WERI-Rb-1 (cell line): ENCODE measurements at regions not wholly inside any gene's neighbourhood (a gene's known extent, or its start where the extent isn't known, plus 50 kb on each side); places are given as distances from the start of the nearest gene placed in this dataset.
A peak's percentile ranks its signal among the peaks of the same experiment; 100 is the strongest.

Experiments
- DNase-seq: peaks from one replicate; pipeline ENCODE4 v3.0.0-alpha.2; 2020
- H3K27ac ChIP-seq: fragments of 250-450 bp; sonication (Bioruptor Pico); 2 replicates; pipeline ENCODE4 v1.5.1; 2020; ENCODE audit warnings: mild to moderate bottlenecking, moderate library complexity
- H3K27me3 ChIP-seq: fragments of 250-450 bp; sonication (Bioruptor Pico); 2 replicates; pipeline ENCODE4 v1.5.1; 2021; ENCODE audit warnings: mild to moderate bottlenecking, low read depth, moderate library complexity; ENCODE audit not compliant: insufficient read depth, severe bottlenecking
- H3K36me3 ChIP-seq: fragments of 250-450 bp; sonication (Bioruptor Pico); 2 replicates; pipeline ENCODE4 v1.5.1; 2020; ENCODE audit warnings: mild to moderate bottlenecking, moderate library complexity
- H3K4me3 ChIP-seq: 2 replicates; pipeline ENCODE4 v1.5.1; 2011; ENCODE audit warnings: low read depth, mild to moderate bottlenecking, control low read depth, low read length
- H3K9me3 ChIP-seq: fragments of 250-450 bp; sonication (Bioruptor Pico); 2 replicates; pipeline ENCODE4 v1.5.1; 2021; ENCODE audit warnings: mild to moderate bottlenecking, moderate library complexity; ENCODE audit not compliant: severe bottlenecking
- TF ChIP-seq, protein P1 (sequence below): IDR thresholded peaks from 2 replicates; pipeline ENCODE4 v1.5.1; 2011; ENCODE audit warnings: low read depth, mild to moderate bottlenecking, control low read depth, inconsistent platforms, low read length

DNA sequence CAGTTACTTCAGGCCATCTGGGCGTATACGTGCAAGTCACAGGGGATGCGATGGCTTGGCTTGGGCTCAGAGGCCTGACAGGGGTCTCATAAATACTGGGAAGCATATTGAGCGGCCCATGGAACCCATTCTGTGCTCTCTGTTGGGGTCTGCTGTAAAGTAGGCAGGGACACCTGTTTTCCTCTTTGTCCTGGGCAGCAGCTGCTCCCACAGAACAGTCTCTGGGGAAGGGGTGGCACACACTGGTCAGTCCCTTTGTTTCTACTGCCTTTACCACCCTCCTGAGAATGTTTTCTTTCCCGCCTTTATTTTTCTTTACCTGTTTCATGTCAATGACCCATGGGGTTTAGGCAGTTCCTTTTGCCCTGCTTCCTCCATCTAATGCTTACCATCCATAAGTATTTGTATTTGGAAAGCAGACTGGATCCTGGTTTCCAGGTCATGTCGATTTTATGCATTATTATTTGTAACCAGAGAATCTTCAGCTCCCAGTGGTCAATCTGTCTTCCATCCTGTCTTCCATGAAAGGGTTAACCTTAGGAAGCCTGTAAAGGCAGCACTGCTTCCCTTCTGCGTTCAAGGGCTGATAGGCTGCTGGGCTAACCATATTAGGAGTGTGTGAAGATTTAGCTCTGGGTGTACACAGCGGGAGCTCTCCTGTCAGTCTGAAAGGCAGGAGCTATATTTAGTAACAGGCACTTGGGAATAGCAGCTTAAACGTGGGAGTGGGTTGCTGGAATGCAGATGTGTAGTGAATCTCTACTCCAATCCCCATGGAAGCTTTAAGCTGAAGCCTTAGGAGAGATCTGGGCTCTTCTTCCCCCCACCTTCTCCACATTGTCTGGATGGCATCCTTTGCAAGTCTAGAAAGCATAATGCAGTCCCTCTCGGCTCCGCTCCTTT lies 124.0 kb downstream of the DYRK2 start:
- Histone ChIP-seq H3K9me3 (no peaks in the 10 kb centered on the region), H3K36me3 (no peaks in the 10 kb centered on the region), H3K27ac (no peak overlapping the region), H3K27me3 (no peaks in the 10 kb centered on the region), H3K4me3 (no peak overlapping the region)
- DNase-seq = peak; percentile 57
- TF ChIP-seq, protein P1, sequence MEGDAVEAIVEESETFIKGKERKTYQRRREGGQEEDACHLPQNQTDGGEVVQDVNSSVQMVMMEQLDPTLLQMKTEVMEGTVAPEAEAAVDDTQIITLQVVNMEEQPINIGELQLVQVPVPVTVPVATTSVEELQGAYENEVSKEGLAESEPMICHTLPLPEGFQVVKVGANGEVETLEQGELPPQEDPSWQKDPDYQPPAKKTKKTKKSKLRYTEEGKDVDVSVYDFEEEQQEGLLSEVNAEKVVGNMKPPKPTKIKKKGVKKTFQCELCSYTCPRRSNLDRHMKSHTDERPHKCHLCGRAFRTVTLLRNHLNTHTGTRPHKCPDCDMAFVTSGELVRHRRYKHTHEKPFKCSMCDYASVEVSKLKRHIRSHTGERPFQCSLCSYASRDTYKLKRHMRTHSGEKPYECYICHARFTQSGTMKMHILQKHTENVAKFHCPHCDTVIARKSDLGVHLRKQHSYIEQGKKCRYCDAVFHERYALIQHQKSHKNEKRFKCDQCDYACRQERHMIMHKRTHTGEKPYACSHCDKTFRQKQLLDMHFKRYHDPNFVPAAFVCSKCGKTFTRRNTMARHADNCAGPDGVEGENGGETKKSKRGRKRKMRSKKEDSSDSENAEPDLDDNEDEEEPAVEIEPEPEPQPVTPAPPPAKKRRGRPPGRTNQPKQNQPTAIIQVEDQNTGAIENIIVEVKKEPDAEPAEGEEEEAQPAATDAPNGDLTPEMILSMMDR = no peak

DNA sequence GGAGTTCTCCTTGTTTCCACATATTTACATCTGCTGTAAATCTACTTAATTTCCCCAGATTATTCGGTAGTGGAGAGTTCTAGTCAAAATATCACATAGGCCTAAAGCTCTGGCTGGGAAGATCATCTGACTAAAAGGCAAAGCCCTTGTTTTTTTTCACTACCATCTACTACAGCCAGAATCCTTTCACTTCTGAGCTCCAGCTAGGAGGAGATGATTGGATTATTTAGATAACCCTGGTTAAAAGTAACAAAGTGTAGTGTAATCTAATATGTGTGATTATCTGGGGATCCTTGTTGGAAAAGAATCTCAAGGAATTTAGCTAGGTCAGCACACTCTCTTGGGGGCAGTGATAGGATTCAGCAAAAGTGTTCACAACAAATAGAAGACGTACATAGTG lies 125.4 kb downstream of the DYRK2 start:
- no peaks in the 10 kb centered on the region for H3K36me3 ChIP-seq
- H3K27ac ChIP-seq = no peak overlapping the region
- H3K4me3 ChIP-seq = no peak overlapping the region
- no peak for DNase-seq
- TF ChIP-seq, protein P1 = no peak
- no peaks in the 10 kb centered on the region for H3K27me3 ChIP-seq
- H3K9me3 ChIP-seq = no peaks in the 10 kb centered on the region

DNA sequence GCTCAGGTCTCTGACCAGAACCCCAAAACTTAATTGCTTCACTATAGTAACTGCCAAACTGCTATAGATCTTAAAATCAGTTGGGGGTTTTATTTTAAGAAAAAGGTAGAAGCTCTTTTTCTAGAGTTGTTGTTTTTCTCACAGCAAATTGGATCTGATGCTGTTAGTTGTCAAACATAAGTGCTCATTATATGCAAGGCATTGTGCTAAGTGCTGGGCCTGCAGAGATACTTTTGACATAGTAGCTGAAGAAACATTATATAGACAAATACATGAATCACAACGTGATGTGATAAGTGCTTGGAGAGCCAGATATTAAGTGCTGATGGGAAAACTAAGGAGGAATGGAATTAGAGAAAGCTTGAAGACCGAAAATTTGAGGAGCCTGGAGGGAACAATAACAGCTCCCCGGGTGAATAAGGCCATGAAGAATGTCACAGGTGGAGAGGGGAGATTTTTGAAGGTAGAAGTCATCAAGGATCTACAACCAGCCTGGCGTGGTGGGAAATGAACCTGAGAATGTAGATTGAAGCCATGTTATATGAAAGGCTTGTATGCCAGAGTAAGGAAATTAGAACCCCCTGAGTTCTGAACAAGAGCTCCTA lies 126.5 kb downstream of the DYRK2 start:
- H3K27ac ChIP-seq = no peak overlapping the region
- TF ChIP-seq, protein P1 = no peak
- H3K27me3 ChIP-seq = no peaks in the 10 kb centered on the region
- H3K9me3 ChIP-seq = no peaks in the 10 kb centered on the region
- no peak overlapping the region for H3K4me3 ChIP-seq
- DNase-seq = no peak
- H3K36me3 ChIP-seq = no peaks in the 10 kb centered on the region

DNA sequence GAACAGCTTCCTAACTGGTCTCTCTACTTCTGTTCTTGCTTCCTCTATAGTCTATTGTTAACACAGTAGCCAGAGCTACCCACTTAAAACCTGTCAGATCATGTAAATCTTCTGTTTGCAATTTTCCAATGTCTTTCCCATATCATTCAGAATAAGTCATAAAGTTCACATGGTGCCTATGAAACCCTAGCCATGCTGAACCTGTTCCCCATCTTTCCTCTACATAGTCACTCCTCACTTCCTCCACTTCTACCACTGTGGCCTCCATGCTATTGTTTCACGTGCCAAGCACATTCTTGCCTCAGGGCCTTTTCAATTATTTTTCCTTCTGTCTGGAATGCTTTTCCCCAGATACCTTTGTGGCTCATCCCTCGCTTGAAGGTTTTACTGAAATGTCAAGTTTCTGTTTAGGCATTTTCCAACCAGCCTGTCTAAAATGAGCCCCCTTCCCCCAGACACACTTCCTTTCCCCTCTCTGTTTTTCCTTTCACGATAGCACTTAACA lies 132.1 kb downstream of the DYRK2 start:
- Histone ChIP-seq H3K4me3 (no peak overlapping the region), H3K27ac (no peak overlapping the region), H3K27me3 (no peaks in the 10 kb centered on the region), H3K36me3 (no peaks in the 10 kb centered on the region), H3K9me3 (no peaks in the 10 kb centered on the region)
- no peak for DNase-seq
- TF ChIP-seq, protein P1 = no peak

DNA sequence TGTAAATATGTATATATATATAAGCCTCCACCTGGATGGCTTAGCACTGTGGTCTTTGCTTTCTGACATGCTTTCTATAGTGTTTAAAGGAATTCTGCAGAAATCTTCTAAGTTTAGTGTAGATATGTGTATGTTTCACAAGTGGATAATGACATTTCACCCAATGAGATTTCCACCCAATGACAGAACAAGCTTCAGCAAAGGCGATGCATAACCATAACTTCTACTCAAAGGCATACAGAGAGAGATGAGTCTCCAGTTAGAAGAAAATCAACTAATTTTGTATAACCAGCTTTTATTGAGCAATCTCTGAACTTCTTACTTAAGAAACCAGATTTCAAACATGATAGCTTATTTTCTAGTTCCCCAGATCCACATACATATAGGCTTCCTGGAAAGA lies 134.0 kb downstream of the DYRK2 start:
- Histone ChIP-seq H3K27ac (no peak overlapping the region), H3K27me3 (no peaks in the 10 kb centered on the region), H3K9me3 (no peaks in the 10 kb centered on the region), H3K36me3 (no peaks in the 10 kb centered on the region), H3K4me3 (no peak overlapping the region)
- DNase-seq = no peak
- TF ChIP-seq, protein P1 = no peak
